ENCODE measurements at regions not wholly inside any gene's neighbourhood (a gene's known extent, or its start where the extent isn't known, plus 50 kb on each side); places are given as distances from the start of the nearest gene placed in this dataset.
"Not testable (repeated sequence)": the region's sequence is repeated elsewhere in the genome, so short reads cannot be mapped to it uniquely, and the experiment has no call there.

DNA sequence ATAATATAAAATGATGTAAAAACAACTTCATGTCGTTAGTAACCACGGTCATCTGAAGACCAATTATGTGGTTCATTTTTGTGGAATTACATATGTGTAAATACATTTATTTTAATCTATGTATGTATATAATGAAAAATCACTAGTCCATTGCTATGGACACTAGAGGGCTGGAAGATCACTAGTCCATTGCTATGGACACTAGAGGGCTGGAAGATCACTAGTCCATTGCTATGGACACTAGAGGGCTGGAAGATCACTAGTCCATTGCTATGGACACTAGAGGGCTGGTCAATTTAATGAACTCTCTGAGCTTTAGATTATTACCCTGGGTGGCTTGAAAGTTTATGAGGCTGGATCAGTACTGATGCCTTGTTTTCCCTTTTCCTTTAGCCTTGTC is 474.5 kb downstream of the CD109 start:
- TF ChIP-seq, protein P1, sequence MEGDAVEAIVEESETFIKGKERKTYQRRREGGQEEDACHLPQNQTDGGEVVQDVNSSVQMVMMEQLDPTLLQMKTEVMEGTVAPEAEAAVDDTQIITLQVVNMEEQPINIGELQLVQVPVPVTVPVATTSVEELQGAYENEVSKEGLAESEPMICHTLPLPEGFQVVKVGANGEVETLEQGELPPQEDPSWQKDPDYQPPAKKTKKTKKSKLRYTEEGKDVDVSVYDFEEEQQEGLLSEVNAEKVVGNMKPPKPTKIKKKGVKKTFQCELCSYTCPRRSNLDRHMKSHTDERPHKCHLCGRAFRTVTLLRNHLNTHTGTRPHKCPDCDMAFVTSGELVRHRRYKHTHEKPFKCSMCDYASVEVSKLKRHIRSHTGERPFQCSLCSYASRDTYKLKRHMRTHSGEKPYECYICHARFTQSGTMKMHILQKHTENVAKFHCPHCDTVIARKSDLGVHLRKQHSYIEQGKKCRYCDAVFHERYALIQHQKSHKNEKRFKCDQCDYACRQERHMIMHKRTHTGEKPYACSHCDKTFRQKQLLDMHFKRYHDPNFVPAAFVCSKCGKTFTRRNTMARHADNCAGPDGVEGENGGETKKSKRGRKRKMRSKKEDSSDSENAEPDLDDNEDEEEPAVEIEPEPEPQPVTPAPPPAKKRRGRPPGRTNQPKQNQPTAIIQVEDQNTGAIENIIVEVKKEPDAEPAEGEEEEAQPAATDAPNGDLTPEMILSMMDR (IDR thresholded peaks at IDR 0.05), result not testable (repeated sequence)
- TF ChIP-seq POLR2A (IDR thresholded peaks at IDR 0.05), result not testable (repeated sequence)
